ENCODE measurements at regions not wholly inside any gene's neighbourhood (a gene's known extent, or its start where the extent isn't known, plus 50 kb on each side); places are given as distances from the start of the nearest gene placed in this dataset.

GRCh38 chr12:61998791-61999190 is 261.4 kb upstream of the USP15 start (continued):
- TF ChIP-seq CTBP2 (IDR thresholded peaks at IDR 0.05; ENCODE audit: borderline replicate concordance, insufficient read depth, insufficient read length, low read length) = no peak
- no peak for TF ChIP-seq E2F6 (IDR thresholded peaks at IDR 0.05)
- no peak for TF ChIP-seq NRF1 (IDR thresholded peaks at IDR 0.05; ENCODE audit: low read depth, low read length)
- TF ChIP-seq SP4 (IDR thresholded peaks at IDR 0.05; ENCODE audit: low read length) = no peak
